GM23338 (cell line): ENCODE measurements at regions not wholly inside any gene's neighbourhood (a gene's known extent, or its start where the extent isn't known, plus 50 kb on each side); places are given as distances from the start of the nearest gene placed in this dataset.

Experiments used
- ATAC-seq: fragments of 200-7000 bp; cut with Tn5 transposase; 3 replicates; pipeline ENCODE4 v1.9.1; 2020
- DNase-seq: peaks from one replicate; pipeline ENCODE4 v3.0.0-alpha.2; 2015; ENCODE audit warnings: low spot score
- H2AFZ ChIP-seq: fragments of 200-600 bp; sonication (generic); 2 replicates; pipeline ENCODE4 v1.8.0; 2016; ENCODE audit warnings: antibody characterized with exemption, mild to moderate bottlenecking, moderate library complexity
- H3F3A ChIP-seq: fragments of 200-600 bp; sonication (generic); replicated peaks from 2 replicates; pipeline ENCODE4 v1.8.0; 2017; ENCODE audit warnings: antibody characterized with exemption, mixed run types, low read depth
- H3K27ac ChIP-seq: fragments of 200-600 bp; sonication (generic); 2 replicates; pipeline ENCODE4 v1.6.1; 2016; ENCODE audit warnings: low read depth
- H3K27me3 ChIP-seq: fragments of 200-600 bp; sonication (generic); 2 replicates; pipeline ENCODE4 v1.8.0; 2016; ENCODE audit warnings: mild to moderate bottlenecking, mixed run types, moderate library complexity; ENCODE audit not compliant: insufficient read depth
- H3K36me3 ChIP-seq: fragments of 200-600 bp; sonication (generic); 2 replicates; pipeline ENCODE4 v1.8.0; 2016; ENCODE audit warnings: mild to moderate bottlenecking; ENCODE audit not compliant: insufficient read depth
- H3K4me1 ChIP-seq: fragments of 200-600 bp; sonication (generic); 2 replicates; pipeline ENCODE4 v1.8.0; 2016; ENCODE audit warnings: mild to moderate bottlenecking, moderate library complexity; ENCODE audit not compliant: insufficient read depth
- H3K4me2 ChIP-seq: fragments of 200-600 bp; sonication (generic); 2 replicates; pipeline ENCODE4 v1.7.1; 2017; ENCODE audit warnings: mixed run types
- H3K4me3 ChIP-seq: fragments of 200-600 bp; sonication (generic); 2 replicates; pipeline ENCODE4 v1.6.1; 2016; ENCODE audit warnings: mixed run types
- H3K79me2 ChIP-seq: fragments of 200-600 bp; sonication (generic); replicated peaks from 2 replicates; pipeline ENCODE4 v1.8.0; 2017; ENCODE audit warnings: mild to moderate bottlenecking; ENCODE audit not compliant: insufficient read depth
- H3K9me2 ChIP-seq: fragments of 200-600 bp; sonication (generic); 2 replicates; pipeline ENCODE4 v1.8.0; 2017; ENCODE audit not compliant: insufficient read depth
- H4K20me1 ChIP-seq: fragments of 200-600 bp; sonication (generic); replicated peaks from 2 replicates; pipeline ENCODE4 v1.8.0; 2017; ENCODE audit warnings: mild to moderate bottlenecking; ENCODE audit not compliant: insufficient read depth
- H3K27ac Mint-ChIP-seq: 2 replicates; pipeline ENCODE4 v1.8.0; 2020; ENCODE audit warnings: inconsistent platforms, mild to moderate bottlenecking, moderate library complexity, mixed read lengths
- H3K27me3 Mint-ChIP-seq: 3 replicates; pipeline ENCODE4 v1.8.0; 2022; ENCODE audit warnings: low read depth, mild to moderate bottlenecking, moderate library complexity, mixed read lengths, inconsistent platforms; ENCODE audit not compliant: insufficient read depth, poor library complexity
- H3K36me3 Mint-ChIP-seq: 3 replicates; pipeline ENCODE4 v1.8.0; 2021; ENCODE audit warnings: low read depth, mild to moderate bottlenecking, inconsistent platforms, moderate library complexity, mixed read lengths
- H3K4me1 Mint-ChIP-seq: 3 replicates; pipeline ENCODE4 v1.8.0; 2020; ENCODE audit warnings: mild to moderate bottlenecking, inconsistent platforms, mixed read lengths
- H3K4me3 Mint-ChIP-seq: 3 replicates; pipeline ENCODE4 v1.8.0; 2021; ENCODE audit warnings: moderate library complexity, mild to moderate bottlenecking, inconsistent platforms, mixed read lengths
- H3K9me3 Mint-ChIP-seq: 3 replicates; pipeline ENCODE4 v1.8.0; 2020; ENCODE audit warnings: moderate library complexity, mild to moderate bottlenecking, inconsistent platforms, mixed read lengths
- CREB1 ChIP-seq: fragments of 250-450 bp; sonication (Bioruptor Pico); IDR thresholded peaks from 2 replicates; pipeline ENCODE4 v1.5.0; 2020; ENCODE audit warnings: low read depth, mild to moderate bottlenecking, moderate library complexity
- CTCF ChIP-seq, 2 experiments: fragments of 200-600 bp in 1 of 2; sonication (generic) in 1 of 2; conservative IDR thresholded peaks; 2 replicates each; pipeline versions ENCODE4 v1.5.1 to v1.6.1; 2016 to 2017; ENCODE audit warnings: antibody characterized with exemption in 2 of 2, low read depth in 2 of 2, mild to moderate bottlenecking in 2 of 2, moderate library complexity in 1 of 2
- ETS1 ChIP-seq: IDR thresholded peaks from 2 replicates; pipeline ENCODE4 v1.6.1; 2016; ENCODE audit warnings: antibody characterized with exemption
- EZH2 ChIP-seq: fragments of 200-600 bp; sonication (generic); IDR thresholded peaks from one replicate; pipeline ENCODE4 v1.8.0; 2017; ENCODE audit warnings: antibody characterized with exemption, mild to moderate bottlenecking, low read depth; ENCODE audit not compliant: unreplicated experiment
- EZH2phosphoT487 ChIP-seq: fragments of 200-600 bp; sonication (generic); IDR thresholded peaks from one replicate; pipeline ENCODE4 v1.8.1; 2018; ENCODE audit warnings: antibody characterized with exemption; ENCODE audit not compliant: unreplicated experiment
- JUNB ChIP-seq: IDR thresholded peaks from one replicate; pipeline ENCODE4 v1.6.1; 2016; ENCODE audit warnings: antibody characterized with exemption; ENCODE audit not compliant: unreplicated experiment
- NANOG ChIP-seq: IDR thresholded peaks from 2 replicates; pipeline ENCODE4 v1.6.1; 2016; ENCODE audit warnings: antibody characterized with exemption, borderline replicate concordance
- POLR2AphosphoS5 ChIP-seq: IDR thresholded peaks from 2 replicates; pipeline ENCODE4 v1.6.1; 2016; ENCODE audit warnings: antibody characterized with exemption, low read depth
- REST ChIP-seq: IDR thresholded peaks from one replicate; pipeline ENCODE4 v1.6.1; 2018; ENCODE audit warnings: antibody characterized with exemption; ENCODE audit not compliant: unreplicated experiment
- STAT1 ChIP-seq: IDR thresholded peaks from one replicate; pipeline ENCODE4 v1.6.1; 2016; ENCODE audit warnings: antibody characterized with exemption; ENCODE audit not compliant: unreplicated experiment
- ZNF114 ChIP-seq: fragments of 250-450 bp; sonication (Bioruptor Pico); IDR thresholded peaks from 2 replicates; pipeline ENCODE4 v1.5.0; 2020; ENCODE audit warnings: mild to moderate bottlenecking, moderate library complexity
- ZNF331 ChIP-seq: fragments of 250-450 bp; sonication (Bioruptor Pico); IDR thresholded peaks from 2 replicates; pipeline ENCODE4 v1.5.0; 2020; ENCODE audit warnings: low read depth, mild to moderate bottlenecking, moderate library complexity
- ZNF462 ChIP-seq: fragments of 250-450 bp; sonication (Bioruptor Pico); IDR thresholded peaks from 2 replicates; pipeline ENCODE4 v1.5.0; 2020; ENCODE audit warnings: mild to moderate bottlenecking, moderate library complexity

GRCh38 chr2:78120275-78120674 is 598.1 kb upstream of the LRRTM4 start:
- DNase-seq (no peak), ATAC-seq (no peak)
- TF ChIP-seq ZNF331 (CRISPR knock-in tag), result no peak
- TF ChIP-seq CREB1 (CRISPR knock-in tag), result no peak
- TF ChIP-seq ETS1, result no peak
- TF ChIP-seq CTCF (conservative IDR thresholded peaks at IDR 0.05; ENCODE audit: low read depth in 2 of 2), result no peak
- no peak for TF ChIP-seq EZH2phosphoT487
- no peak for TF ChIP-seq REST
- TF ChIP-seq POLR2AphosphoS5, result no peak
- no peak for TF ChIP-seq STAT1
- TF ChIP-seq JUNB, result no peak
- no peak for TF ChIP-seq EZH2
- no peak for TF ChIP-seq ZNF462 (CRISPR knock-in tag)
- no peak for TF ChIP-seq ZNF114
- TF ChIP-seq NANOG, result no peak
- H3K79me2 ChIP-seq, result no peaks in the 10 kb centered on the region
- no peaks in the 10 kb centered on the region for H3K4me1 ChIP-seq
- H3K4me3 ChIP-seq, result no peak overlapping the region
- H3K36me3 ChIP-seq, result no peaks in the 10 kb centered on the region
- no peaks in the 10 kb centered on the region for H3K9me2 ChIP-seq
- no peaks in the 10 kb centered on the region for H3F3A ChIP-seq
- no peaks in the 10 kb centered on the region for H3K36me3 Mint-ChIP-seq
- H3K4me1 Mint-ChIP-seq, result no peaks in the 10 kb centered on the region
- no peak overlapping the region for H3K4me3 Mint-ChIP-seq
- H3K27me3 ChIP-seq, result no peaks in the 10 kb centered on the region
- H3K4me2 ChIP-seq, result no peak overlapping the region
- no peak overlapping the region for H2AFZ ChIP-seq
- H3K27me3 Mint-ChIP-seq, result no peaks in the 10 kb centered on the region
- H4K20me1 ChIP-seq, result no peaks in the 10 kb centered on the region
- H3K9me3 Mint-ChIP-seq, result peaks cover 3% of the 10 kb centered on the region; the same call in 1 of the 3 replicates
- no peak overlapping the region for H3K27ac Mint-ChIP-seq
- H3K27ac ChIP-seq, result no peak overlapping the region
